ENCODE measurements at regions not wholly inside any gene's neighbourhood (a gene's known extent, or its start where the extent isn't known, plus 50 kb on each side); places are given as distances from the start of the nearest gene placed in this dataset.

DNA sequence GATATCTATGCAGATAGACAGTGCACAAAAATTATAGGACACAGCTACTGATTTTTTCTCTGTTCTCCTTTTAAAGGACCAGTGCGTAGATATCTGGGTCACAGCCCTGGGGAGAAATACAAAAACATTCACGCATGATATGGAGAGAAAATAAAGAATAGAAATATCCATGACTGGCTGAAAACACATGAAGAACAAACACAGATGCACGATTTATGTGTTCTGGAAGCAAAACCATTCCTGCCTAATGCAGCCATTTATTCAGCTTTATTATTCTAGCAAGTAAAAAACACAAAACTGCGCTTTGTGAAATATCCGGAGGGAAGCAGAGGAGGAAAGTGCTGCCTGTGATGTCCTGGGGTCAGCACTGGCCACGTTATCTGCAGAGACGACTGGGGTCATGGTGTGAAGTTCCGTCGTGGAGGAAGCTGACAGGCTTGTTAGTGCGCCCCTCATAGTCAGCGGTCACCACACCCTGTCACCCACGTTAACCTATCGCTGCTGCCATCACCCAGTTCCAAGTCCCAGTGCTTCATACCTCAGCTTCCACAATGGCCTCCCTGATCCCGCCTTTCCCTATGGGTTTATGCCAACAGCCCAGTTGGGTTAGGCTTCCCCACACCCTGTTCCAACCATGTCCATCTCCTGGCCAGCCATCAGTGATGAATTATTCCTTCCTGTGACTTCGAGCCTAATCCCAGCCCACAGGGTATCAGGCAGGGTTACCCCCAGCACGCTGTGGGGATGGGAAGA lies 86.6 kb upstream of the RPS6KA2 start:
- Histone ChIP-seq H3F3A (ENCODE audit: low read depth) (no peaks in the 10 kb centered on the region), H3K4me3 (ENCODE audit: low read length, poor library complexity, severe bottlenecking) (no peak overlapping the region), H3K36me3 (ENCODE audit: insufficient read depth, low read length) (no peaks in the 10 kb centered on the region), H4K20me1 (ENCODE audit: insufficient read depth, low read length, poor library complexity, severe bottlenecking) (no peaks in the 10 kb centered on the region), H3K79me2 (ENCODE audit: insufficient read depth, low read length) (no peaks in the 10 kb centered on the region), H3K9me3 (ENCODE audit: insufficient read depth, low read depth, low read length) (peaks cover 3% of the 10 kb centered on the region; the same call in 1 of the 2 replicates), H3K9me2 (replicated peaks; ENCODE audit: low read depth, low read length) (no peaks in the 10 kb centered on the region), H3K4me1 (ENCODE audit: insufficient read depth, low read length, poor library complexity, severe bottlenecking) (no peaks in the 10 kb centered on the region), H2AFZ (ENCODE audit: low read length) (no peak overlapping the region), H3K27me3 (ENCODE audit: insufficient read depth, low read length, poor library complexity, severe bottlenecking) (no peaks in the 10 kb centered on the region), H3K4me2 (ENCODE audit: low read depth, low read length, poor library complexity, severe bottlenecking) (no peak overlapping the region), H3K9ac (ENCODE audit: low read depth, low read length, poor library complexity, severe bottlenecking) (no peak overlapping the region)
- TF ChIP-seq EZH2phosphoT487 (IDR thresholded peaks at IDR 0.05; ENCODE audit: borderline replicate concordance) = no peak
- TF ChIP-seq, protein P1, sequence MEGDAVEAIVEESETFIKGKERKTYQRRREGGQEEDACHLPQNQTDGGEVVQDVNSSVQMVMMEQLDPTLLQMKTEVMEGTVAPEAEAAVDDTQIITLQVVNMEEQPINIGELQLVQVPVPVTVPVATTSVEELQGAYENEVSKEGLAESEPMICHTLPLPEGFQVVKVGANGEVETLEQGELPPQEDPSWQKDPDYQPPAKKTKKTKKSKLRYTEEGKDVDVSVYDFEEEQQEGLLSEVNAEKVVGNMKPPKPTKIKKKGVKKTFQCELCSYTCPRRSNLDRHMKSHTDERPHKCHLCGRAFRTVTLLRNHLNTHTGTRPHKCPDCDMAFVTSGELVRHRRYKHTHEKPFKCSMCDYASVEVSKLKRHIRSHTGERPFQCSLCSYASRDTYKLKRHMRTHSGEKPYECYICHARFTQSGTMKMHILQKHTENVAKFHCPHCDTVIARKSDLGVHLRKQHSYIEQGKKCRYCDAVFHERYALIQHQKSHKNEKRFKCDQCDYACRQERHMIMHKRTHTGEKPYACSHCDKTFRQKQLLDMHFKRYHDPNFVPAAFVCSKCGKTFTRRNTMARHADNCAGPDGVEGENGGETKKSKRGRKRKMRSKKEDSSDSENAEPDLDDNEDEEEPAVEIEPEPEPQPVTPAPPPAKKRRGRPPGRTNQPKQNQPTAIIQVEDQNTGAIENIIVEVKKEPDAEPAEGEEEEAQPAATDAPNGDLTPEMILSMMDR (conservative IDR thresholded peaks at IDR 0.05; ENCODE audit: low read length) = no peak

DNA sequence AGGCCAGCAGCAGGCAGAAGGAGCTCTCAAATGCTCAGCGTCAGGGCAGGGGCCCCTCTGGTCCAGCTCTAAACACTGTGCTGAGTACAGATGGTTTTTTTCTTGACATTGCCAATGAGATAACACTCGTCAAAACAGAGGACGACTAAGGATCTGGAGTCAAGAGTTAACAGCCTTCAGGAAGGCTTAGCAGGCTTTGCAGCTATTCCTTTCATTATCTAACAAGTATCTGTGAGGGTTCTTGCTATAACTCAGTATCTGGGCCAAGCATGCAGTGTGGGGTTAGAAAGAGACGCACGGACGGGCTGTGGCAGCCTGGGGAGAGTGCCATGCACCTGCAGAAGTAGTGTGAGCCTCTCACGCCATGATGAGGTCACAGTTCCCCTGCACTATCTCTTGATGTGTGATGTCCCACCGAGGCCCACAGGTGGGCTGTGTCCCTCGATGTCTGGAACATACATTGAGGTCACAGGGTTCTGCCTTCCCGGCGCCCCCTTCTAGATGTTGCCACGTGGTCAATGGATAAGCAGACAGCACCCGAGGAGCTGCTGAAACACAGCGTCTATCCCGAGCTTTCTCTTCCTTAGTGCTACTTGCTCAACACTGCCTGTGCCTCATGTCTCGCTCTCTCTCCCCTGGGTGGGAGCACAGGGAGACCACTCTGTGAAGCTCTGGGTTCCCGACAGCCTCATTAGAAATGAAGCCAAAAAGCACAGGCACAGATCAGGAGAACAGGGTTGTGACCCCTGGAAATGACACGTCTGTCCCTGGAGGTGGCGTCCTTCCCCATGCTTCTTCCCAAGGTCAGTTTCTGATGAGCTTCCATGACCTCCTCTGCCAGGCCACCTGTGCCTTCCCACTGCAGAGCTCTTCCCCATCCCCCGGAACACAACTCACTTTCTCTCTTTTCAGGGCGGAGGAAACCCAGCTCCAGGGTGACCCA lies 85.5 kb upstream of the RPS6KA2 start:
- no peak overlapping the region for H2AFZ ChIP-seq (ENCODE audit: low read length)
- no peak overlapping the region for H3K4me3 ChIP-seq (ENCODE audit: low read length, poor library complexity, severe bottlenecking)
- H3K9me3 ChIP-seq (ENCODE audit: insufficient read depth, low read depth, low read length) = peaks cover 3% of the 10 kb centered on the region; the same call in 1 of the 2 replicates
- TF ChIP-seq, protein P1 (conservative IDR thresholded peaks at IDR 0.05; ENCODE audit: low read length) = no peak
- TF ChIP-seq EZH2phosphoT487 (IDR thresholded peaks at IDR 0.05; ENCODE audit: borderline replicate concordance) = no peak
- no peaks in the 10 kb centered on the region for H4K20me1 ChIP-seq (ENCODE audit: insufficient read depth, low read length, poor library complexity, severe bottlenecking)
- no peaks in the 10 kb centered on the region for H3K4me1 ChIP-seq (ENCODE audit: insufficient read depth, low read length, poor library complexity, severe bottlenecking)
- no peaks in the 10 kb centered on the region for H3K9me2 ChIP-seq (replicated peaks; ENCODE audit: low read depth, low read length)
- no peak overlapping the region for H3K4me2 ChIP-seq (ENCODE audit: low read depth, low read length, poor library complexity, severe bottlenecking)
- H3K27me3 ChIP-seq (ENCODE audit: insufficient read depth, low read length, poor library complexity, severe bottlenecking) = no peaks in the 10 kb centered on the region
- no peak overlapping the region for H3K9ac ChIP-seq (ENCODE audit: low read depth, low read length, poor library complexity, severe bottlenecking)
- H3K79me2 ChIP-seq (ENCODE audit: insufficient read depth, low read length) = no peaks in the 10 kb centered on the region
- no peaks in the 10 kb centered on the region for H3K36me3 ChIP-seq (ENCODE audit: insufficient read depth, low read length)
- no peaks in the 10 kb centered on the region for H3F3A ChIP-seq (ENCODE audit: low read depth)

DNA sequence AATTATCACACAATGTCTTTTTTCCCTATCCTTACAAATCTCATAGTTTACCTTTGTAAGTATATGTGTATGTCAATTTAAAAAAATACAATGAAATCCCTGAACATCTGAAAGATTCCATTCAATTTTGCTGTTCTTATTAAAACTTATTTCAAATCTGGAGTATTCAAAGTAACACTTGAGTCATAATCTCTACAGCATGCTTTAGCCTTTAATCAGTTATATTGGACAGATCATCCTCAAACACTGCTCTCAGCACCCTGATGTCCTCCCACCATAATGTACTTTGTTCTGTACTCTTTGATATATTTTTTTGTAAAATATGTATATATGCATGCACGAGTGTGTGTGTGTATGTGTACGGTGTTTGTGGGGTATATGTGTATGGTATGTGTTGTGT lies 83.0 kb upstream of the RPS6KA2 start:
- Histone ChIP-seq H3F3A (ENCODE audit: low read depth) (no peaks in the 10 kb centered on the region), H3K27me3 (ENCODE audit: insufficient read depth, low read length, poor library complexity, severe bottlenecking) (no peaks in the 10 kb centered on the region), H3K4me2 (ENCODE audit: low read depth, low read length, poor library complexity, severe bottlenecking) (no peak overlapping the region), H3K9ac (ENCODE audit: low read depth, low read length, poor library complexity, severe bottlenecking) (no peak overlapping the region), H4K20me1 (ENCODE audit: insufficient read depth, low read length, poor library complexity, severe bottlenecking) (no peaks in the 10 kb centered on the region), H3K4me3 (ENCODE audit: low read length, poor library complexity, severe bottlenecking) (no peak overlapping the region), H3K9me3 (ENCODE audit: insufficient read depth, low read depth, low read length) (peaks cover 3% of the 10 kb centered on the region; the same call in 1 of the 2 replicates), H3K79me2 (ENCODE audit: insufficient read depth, low read length) (no peaks in the 10 kb centered on the region), H2AFZ (ENCODE audit: low read length) (no peak overlapping the region), H3K4me1 (ENCODE audit: insufficient read depth, low read length, poor library complexity, severe bottlenecking) (no peaks in the 10 kb centered on the region), H3K36me3 (ENCODE audit: insufficient read depth, low read length) (no peaks in the 10 kb centered on the region), H3K9me2 (replicated peaks; ENCODE audit: low read depth, low read length) (no peaks in the 10 kb centered on the region)
- TF ChIP-seq, protein P1 (conservative IDR thresholded peaks at IDR 0.05; ENCODE audit: low read length) = no peak
- no peak for TF ChIP-seq EZH2phosphoT487 (IDR thresholded peaks at IDR 0.05; ENCODE audit: borderline replicate concordance)

All from Loucy (cell line).